RWPE2 (cell line): ENCODE measurements at regions not wholly inside any gene's neighbourhood (a gene's known extent, or its start where the extent isn't known, plus 50 kb on each side); places are given as distances from the start of the nearest gene placed in this dataset.

ENCODE experiments used
- ATAC-seq: fragments of 200-7000 bp; cut with Tn5 transposase; 3 replicates; pipeline ENCODE4 v1.9.1; 2021; ENCODE audit warnings: low read depth
- DNase-seq: peaks from one replicate; pipeline ENCODE4 v3.0.0-alpha.2; 2020; ENCODE audit warnings: low spot score
- H3K27ac ChIP-seq: fragments of 450-650 bp; 2 replicates; pipeline ENCODE4 v1.5.1; 2017; ENCODE audit warnings: mild to moderate bottlenecking; ENCODE audit not compliant: poor library complexity, severe bottlenecking
- H3K27me3 ChIP-seq: fragments of 250-450 bp; sonication (Bioruptor Pico); 2 replicates; pipeline ENCODE4 v1.5.1; 2021; ENCODE audit warnings: mild to moderate bottlenecking, moderate library complexity; ENCODE audit not compliant: insufficient read depth, poor library complexity, severe bottlenecking
- H3K36me3 ChIP-seq: fragments of 250-450 bp; sonication (Bioruptor Pico); 2 replicates; pipeline ENCODE4 v1.5.1; 2020; ENCODE audit warnings: low read depth, mild to moderate bottlenecking, moderate library complexity
- H3K4me1 ChIP-seq: fragments of 250-450 bp; sonication (Bioruptor Pico); 2 replicates; pipeline ENCODE4 v1.5.1; 2021; ENCODE audit warnings: mild to moderate bottlenecking, moderate library complexity; ENCODE audit not compliant: insufficient read depth, poor library complexity, severe bottlenecking
- H3K4me3 ChIP-seq: fragments of 250-450 bp; sonication (Bioruptor Pico); 2 replicates; pipeline ENCODE4 v1.5.1; 2021; ENCODE audit warnings: mild to moderate bottlenecking, moderate library complexity; ENCODE audit not compliant: severe bottlenecking
- H3K9me3 ChIP-seq: fragments of 250-450 bp; sonication (Bioruptor Pico); 2 replicates; pipeline ENCODE4 v1.5.1; 2021; ENCODE audit warnings: mild to moderate bottlenecking, moderate library complexity; ENCODE audit not compliant: severe bottlenecking
- TF ChIP-seq, protein P1 (sequence below): fragments of 450-650 bp; IDR thresholded peaks from one replicate; pipeline ENCODE4 v1.5.1; 2017; ENCODE audit warnings: mild to moderate bottlenecking, moderate library complexity; ENCODE audit not compliant: poor library complexity, severe bottlenecking

DNA sequence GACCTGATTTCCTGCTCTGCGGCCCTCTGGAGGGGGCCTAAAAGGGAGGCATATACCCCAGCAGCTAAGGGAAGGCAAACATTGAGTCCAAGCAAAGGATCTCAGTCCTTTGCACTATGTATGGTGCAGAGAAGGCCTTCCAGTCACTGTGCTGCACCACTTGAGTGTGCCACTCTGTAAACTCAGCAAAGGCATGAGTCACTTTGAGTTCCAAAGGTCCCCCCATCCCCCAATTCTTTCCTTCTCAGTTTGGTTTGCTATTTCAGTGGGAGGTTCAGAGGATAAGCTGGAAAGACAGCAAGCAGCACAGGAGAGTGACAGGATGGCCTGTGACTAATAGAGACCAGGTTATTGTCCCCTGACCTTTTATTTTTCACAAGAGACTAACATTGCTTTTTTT is 131.3 kb downstream of the FHDC1 start:
- ATAC-seq (peak; percentile 38; the same call in 1 of the 3 replicates), DNase-seq (no peak)
- TF ChIP-seq, protein P1, sequence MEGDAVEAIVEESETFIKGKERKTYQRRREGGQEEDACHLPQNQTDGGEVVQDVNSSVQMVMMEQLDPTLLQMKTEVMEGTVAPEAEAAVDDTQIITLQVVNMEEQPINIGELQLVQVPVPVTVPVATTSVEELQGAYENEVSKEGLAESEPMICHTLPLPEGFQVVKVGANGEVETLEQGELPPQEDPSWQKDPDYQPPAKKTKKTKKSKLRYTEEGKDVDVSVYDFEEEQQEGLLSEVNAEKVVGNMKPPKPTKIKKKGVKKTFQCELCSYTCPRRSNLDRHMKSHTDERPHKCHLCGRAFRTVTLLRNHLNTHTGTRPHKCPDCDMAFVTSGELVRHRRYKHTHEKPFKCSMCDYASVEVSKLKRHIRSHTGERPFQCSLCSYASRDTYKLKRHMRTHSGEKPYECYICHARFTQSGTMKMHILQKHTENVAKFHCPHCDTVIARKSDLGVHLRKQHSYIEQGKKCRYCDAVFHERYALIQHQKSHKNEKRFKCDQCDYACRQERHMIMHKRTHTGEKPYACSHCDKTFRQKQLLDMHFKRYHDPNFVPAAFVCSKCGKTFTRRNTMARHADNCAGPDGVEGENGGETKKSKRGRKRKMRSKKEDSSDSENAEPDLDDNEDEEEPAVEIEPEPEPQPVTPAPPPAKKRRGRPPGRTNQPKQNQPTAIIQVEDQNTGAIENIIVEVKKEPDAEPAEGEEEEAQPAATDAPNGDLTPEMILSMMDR = no peak
- Histone ChIP-seq H3K27ac (no peak overlapping the region), H3K4me3 (no peak overlapping the region), H3K9me3 (no peaks in the 10 kb centered on the region), H3K4me1 (no peaks in the 10 kb centered on the region), H3K36me3 (no peaks in the 10 kb centered on the region), H3K27me3 (no peaks in the 10 kb centered on the region)

DNA sequence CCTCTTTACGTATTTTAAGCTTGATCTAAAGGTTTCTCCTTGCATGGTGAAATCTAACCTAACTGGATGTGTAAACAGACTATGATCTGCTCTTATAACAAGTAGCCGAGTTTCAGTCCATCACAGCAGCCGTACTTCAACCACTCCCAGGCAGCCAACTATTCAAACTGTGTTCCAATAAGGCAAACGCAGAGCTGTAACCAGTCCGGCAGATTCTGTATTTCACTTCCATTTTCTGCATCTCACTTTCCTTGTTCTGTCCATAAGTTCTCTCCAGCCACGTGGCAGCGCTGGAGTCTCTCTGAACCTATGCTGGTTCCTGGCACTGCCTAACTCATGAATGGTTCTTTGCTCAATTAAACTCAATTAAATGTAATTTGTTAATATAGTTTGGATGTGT is 132.6 kb downstream of the FHDC1 start:
- Histone ChIP-seq H3K9me3 (no peaks in the 10 kb centered on the region), H3K4me1 (no peaks in the 10 kb centered on the region), H3K27me3 (no peaks in the 10 kb centered on the region), H3K4me3 (no peak overlapping the region), H3K36me3 (no peaks in the 10 kb centered on the region), H3K27ac (no peak overlapping the region)
- no peak for DNase-seq
- no peak for ATAC-seq
- TF ChIP-seq, protein P1 = no peak

DNA sequence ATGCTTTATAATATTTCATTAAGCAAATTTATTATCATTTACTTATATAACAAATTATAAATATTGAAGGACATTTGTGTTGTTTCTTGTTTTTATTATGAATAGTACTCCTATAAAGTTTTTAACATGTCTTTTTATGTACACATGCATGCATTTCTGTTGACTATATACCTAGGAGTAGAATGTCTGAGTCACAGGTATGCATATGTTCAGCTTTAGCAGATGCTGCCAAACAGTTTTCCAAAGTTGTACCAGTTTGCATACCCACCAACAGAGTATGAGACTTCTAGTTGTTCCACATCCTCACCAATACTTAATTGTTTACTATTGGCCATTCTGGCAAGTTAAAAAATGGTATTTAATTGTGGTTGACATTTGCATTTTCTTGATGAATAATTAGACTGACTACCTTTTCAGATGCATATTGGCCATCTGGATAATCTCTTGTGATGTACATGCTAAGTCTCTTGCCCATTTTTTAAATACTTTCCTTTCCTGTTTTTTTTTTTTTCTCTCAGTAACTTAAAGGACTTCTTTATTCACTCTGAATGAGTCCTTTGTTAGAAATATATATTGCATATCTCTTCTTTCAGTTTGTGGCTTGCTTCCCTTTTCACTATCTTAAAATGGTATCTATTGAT is 132.2 kb upstream of the TRIM2 start:
- Histone ChIP-seq H3K9me3 (no peaks in the 10 kb centered on the region), H3K27ac (no peak overlapping the region), H3K36me3 (no peaks in the 10 kb centered on the region), H3K27me3 (no peaks in the 10 kb centered on the region), H3K4me1 (no peaks in the 10 kb centered on the region), H3K4me3 (no peak overlapping the region)
- TF ChIP-seq, protein P1 = no peak
- no peak for ATAC-seq
- no peak for DNase-seq

DNA sequence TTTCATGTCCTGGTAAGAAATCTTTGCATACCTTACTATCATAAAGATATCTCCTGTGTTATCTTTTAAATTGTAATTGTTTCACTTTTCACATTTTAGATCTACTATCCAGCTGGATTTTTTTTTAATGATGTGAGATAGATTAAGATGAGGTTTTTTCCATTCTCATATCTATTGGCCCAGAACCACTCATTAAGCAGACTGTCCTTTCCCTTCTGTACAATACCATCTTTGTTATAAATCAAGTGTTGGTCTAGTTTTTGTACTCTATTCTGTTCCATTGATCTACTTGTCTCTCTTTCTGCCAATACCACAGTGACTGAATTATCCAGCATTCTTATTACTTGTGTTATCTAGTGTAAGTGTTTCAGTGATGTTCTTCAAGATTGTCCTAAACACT is 131.6 kb upstream of the TRIM2 start:
- ATAC-seq = no peak
- no peaks in the 10 kb centered on the region for H3K4me1 ChIP-seq
- no peak overlapping the region for H3K27ac ChIP-seq
- H3K4me3 ChIP-seq = no peak overlapping the region
- TF ChIP-seq, protein P1 = no peak
- no peaks in the 10 kb centered on the region for H3K27me3 ChIP-seq
- H3K9me3 ChIP-seq = no peaks in the 10 kb centered on the region
- H3K36me3 ChIP-seq = no peaks in the 10 kb centered on the region
- DNase-seq = no peak

DNA sequence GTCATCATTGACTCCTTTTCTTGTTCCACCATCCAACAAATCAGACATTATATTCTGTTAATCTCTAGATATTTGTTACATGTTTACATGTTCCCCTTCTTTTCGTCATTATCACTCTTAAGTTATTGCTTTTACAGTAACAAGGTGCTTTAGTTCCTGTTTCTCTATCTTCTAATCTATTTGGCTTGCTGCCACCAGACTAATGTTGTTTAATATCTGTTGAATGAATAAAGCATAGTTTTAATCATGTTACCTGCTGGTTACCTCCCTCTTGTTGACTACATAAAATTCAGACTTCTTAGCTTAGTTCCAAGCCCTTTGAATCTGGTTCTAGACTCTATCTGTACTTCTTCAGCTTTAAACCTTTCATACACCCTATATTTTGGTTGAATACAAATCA is 129.8 kb upstream of the TRIM2 start:
- Histone ChIP-seq H3K4me1 (no peaks in the 10 kb centered on the region), H3K4me3 (no peak overlapping the region), H3K27ac (no peak overlapping the region), H3K36me3 (no peaks in the 10 kb centered on the region), H3K9me3 (no peaks in the 10 kb centered on the region), H3K27me3 (no peaks in the 10 kb centered on the region)
- no peak for DNase-seq
- TF ChIP-seq, protein P1 = no peak
- no peak for ATAC-seq
